Fibroblast of skin of right quadriceps (primary cell): ENCODE measurements at regions not wholly inside any gene's neighbourhood (a gene's known extent, or its start where the extent isn't known, plus 50 kb on each side); places are given as distances from the start of the nearest gene placed in this dataset.

Experiments used
- DNase-seq: peaks from one replicate; pipeline ENCODE4 v3.0.0-alpha.2; 2013

DNA sequence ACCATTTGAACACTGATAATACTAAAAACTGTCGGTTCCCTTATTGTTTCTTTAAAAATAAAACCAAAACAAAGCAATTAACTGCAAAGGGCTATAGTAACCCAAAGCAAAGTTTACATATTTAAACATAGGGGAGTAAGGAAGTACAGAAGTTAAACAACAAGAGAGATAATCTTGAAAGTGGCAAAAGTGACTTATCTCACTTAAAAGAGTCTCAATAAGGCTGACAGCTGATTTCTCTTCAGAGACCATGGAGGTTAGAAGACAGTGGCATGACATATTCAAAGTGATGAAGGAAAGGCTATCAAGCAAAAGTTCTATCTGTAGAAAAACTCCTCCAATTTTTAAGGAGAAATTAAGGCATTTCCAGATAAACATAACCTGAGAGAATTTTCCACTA, 233.5 kb upstream of the HDAC9 start:
- no peak for DNase-seq

DNA sequence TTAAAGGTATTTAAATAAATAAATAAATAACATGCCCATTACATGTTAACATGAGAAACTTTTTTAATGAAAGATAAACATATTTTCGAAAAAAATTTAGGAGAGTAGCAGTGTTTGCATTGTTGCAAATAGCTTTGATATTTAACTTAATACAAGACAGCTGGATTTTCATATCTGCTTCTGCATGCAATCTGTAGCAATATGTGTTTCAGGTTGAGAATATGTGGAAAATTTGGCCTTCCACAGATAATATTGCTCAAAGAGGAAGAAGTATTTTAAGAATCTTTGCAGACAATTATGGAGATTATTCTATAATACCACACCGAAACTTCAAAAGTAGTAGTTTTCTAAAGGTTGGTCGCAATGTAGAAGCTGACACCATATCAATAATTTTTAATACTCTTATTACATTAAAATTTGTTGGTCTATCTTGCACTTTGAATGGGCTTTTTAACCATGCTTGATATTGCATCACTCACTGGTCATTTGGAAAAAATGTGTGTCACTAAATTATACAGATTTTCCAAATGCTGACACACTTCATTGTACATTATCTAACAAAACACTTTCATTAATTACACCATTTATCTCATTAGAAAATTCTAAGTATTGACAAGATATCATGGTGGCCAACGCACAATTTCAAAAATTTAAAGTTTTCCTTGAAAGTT, 229.8 kb upstream of the HDAC9 start:
- no peak for DNase-seq

DNA sequence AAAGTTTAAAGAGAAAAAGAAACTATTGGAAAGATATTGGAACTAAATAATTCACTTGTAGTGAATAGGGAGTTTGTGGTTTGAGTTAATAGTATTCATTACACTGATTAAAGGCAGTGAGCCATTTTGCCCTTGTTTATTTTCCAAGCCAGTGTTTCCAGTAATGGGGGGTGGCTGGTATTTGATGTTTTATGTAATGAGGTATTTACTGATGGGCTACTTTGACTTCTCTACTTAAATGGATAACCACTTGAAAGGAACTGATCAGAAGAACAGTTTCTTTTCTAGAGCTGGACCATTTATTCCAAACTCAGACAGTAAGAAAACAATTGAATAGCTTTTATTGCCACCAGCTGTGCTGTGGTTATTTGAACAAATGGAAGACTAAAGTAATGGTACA, 227.0 kb upstream of the HDAC9 start:
- DNase-seq: no peak

DNA sequence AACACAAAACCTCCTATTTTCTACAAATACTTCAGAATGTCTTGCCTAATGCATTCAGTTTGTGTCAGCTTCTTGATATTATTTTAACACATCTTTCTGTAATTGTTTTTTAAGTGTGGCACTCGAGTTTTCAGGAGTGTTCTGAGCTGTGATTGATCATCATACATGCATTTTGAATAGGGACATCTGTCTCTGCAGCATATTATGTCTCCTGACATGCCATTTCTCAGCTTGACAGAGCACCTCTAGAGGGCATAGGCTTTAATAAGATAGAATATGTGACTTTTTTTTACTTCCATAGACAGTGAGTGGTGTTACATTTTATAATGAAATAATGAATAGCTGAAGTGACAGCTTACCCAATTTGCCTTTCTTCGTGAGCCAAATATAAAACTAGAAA, 219.2 kb upstream of the HDAC9 start:
- no peak for DNase-seq

DNA sequence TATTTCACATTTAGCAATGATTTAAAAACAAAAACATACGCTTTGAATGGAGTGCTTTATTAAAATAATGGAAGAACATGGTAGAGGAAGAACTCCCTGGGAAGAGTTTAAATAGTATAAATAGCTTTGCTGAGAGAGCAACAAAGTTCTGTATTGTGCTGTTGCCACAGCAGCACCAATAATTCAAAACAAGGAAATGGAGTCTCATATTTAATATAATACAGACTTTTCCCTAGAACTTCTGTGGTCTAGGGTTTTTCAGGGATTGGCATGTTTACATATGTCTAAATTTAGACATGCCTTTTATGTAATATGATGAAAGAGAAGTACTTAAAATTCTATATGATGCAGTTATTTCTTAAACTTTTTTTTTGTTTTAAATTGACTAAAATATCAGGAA, 217.2 kb upstream of the HDAC9 start:
- DNase-seq: peak; percentile 29

DNA sequence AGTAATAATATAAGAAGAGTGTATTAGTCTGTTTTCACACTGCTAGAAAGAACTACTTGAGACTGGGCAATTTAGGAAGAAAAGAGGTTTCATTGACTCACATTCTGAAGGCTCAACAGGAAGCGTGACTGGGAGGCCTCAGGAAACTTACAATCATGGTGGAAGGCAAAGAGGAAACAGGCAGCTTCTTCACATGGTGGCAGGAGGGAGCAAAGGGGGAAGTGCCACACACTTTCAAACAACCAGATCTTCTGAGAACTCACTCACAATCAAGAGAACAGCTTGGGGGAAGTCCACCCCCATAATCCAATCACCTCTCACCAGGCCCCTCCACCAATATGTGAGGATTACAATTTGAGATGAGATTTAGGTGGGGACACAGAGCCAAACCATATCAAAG, 212.5 kb upstream of the HDAC9 start:
- no peak for DNase-seq

DNA sequence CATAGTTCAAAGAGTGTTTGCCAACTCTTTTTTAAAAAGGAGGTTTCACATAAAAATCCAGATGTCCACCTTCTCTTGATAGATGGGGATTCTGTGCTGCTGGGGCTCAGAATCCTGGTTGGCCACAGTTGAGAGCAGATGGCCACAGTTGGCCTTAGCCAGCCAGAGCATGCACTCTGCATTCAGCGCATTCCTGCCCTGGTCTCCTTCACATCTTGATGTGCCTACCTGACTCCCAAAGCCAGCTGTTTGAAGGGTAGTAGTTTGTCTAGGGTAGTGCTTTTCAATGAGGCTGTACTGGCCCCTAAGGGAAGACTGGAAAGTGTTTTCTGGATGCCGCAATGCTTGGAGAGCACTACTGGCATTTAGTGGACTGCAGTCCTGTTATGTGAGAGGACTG, 208.1 kb upstream of the HDAC9 start:
- no peak for DNase-seq

DNA sequence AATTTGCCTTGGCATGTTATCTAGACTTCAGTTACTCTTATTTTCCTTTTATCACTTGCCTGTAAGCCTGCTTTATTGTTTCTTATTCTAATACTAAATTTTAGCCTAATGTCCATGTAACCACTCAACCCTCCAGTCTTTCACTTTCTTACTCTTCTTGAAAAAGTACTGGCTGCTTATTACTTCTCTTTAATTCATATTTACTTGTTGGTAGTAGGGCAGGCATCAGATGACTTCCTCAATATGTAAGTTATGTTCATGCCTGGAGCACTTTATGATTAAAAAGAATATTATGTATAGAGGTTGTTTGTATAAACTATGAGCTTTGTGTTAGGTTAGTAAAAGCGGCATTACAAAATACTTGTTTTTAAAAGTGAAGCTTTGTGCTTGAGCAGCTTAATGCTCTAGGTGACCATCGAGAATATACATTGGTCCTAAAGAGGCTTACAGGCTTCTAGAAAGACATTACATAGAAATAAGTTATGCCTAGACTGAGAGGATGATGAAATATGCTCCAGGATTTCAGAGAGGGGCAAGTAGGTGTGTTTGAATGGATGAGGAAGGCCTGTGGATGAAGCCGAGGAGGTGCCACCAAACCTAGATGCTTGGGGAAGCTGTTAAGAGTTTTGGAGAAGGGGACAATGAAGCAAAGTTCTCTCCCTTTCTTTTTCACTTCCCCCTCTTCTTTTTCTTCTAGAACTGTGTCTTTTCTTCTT, 207.1 kb upstream of the HDAC9 start:
- DNase-seq: no peak

DNA sequence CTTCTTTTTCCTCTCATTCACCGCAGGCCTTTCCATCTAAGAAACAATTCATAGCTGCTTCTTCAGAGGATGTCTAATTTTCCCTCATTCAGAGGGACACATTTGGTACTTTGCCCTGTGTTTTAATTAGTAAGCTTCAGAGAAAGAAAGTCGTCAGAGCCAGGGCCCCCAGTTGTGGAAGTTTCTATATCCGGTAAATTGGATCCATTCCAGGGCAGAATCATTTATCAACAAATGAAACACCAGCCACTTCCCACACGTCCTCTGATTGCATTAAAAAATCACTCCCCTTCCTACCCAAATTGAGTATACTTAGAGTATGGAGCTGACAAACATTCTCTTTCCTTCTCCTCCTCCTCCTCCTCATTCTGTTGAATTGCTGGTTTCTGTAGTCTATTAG, 205.8 kb upstream of the HDAC9 start:
- DNase-seq: no peak

DNA sequence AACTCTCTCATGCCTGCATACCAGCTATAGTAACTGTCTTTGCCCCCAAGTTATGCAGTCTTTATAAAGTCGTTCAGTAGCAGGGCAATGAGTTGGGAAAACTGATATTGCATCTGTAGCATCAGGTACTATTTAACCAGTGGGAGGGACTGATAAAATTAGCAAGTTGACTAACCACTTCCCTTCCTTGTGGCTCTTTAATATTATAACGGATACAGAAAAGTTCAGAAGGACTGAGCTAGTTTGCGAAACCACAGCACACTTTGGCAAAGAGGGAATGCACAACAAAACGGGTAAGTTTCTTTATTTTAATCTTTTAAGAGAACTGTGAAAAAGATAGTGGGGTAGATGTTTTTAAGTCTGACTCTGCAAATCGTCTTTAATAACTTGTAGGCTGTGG, 205.3 kb upstream of the HDAC9 start:
- DNase-seq: no peak

DNA sequence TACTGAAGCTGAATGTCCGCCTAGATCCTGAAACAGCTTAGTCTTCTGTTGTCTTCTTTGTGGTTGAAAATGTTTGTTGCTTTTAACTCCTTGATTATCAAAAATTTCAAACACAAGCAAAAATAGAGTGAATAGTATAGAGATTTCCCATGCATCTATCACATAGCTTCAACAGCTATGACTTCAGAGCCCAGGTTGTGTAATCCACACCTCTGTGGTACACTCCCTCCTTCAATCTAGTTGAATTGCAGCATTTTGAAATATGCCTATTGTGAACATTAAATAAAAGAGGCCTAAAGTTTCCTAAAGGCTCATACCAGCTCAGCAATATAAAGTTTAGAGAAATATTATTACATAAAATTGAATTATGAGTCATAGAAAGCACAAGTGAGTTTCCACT, 204.7 kb upstream of the HDAC9 start:
- DNase-seq: no peak

DNA sequence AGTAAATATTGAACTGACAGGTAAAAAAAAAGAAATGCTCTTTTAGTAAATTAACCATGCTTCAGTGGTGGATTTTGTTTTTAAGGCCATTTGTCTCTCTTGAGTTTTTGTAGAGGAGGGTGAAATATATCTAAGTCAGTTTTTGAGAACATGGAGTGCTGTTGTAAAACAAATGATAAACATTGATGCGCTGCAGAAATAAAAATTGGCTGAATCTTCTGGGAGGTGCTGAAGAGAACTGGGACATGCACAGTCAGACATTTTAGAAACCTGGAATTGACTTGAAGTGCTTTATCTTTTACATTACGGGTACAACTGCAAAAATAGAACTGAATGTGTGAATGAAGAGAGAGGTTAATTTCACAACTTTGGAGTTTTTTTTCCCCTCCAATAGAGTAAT, 203.0 kb upstream of the HDAC9 start:
- DNase-seq: no peak

DNA sequence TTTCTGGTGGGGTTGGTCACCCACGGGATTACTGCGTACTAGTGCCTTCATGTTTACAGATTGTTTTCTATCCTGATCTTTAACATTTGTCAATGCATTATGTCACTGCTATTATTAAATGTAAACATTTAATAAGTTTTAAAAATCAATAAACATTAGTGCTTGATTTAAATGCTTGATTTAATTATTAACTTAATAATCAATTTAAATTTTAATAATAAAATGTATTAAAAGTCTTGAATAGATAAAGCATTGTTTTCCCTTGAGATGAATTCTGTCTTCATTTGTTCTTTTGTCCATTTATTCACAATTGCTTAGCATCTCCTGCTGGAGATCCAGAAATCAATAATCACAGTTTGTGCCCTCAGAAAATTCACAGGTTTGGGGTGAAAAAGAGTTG, 201.8 kb upstream of the HDAC9 start:
- no peak for DNase-seq

DNA sequence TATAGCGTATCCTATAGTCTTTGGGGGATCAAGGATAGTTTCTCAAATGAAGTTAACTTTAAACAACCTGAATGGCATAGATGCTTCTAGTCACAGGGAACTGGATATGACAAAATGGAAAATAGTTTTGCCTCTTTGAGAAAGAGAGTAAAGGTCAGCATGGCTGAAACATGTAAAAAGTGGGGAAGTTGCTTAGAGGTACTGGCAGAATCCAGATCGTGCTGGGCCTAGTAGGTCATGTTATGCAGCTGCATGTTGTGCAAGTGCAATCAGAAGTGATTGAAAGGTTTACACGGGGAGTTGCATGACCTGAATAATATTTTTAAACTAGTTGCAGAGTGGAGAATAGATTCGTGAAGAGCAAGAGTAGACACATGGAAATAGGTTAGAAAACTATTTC, 201.1 kb upstream of the HDAC9 start:
- no peak for DNase-seq

DNA sequence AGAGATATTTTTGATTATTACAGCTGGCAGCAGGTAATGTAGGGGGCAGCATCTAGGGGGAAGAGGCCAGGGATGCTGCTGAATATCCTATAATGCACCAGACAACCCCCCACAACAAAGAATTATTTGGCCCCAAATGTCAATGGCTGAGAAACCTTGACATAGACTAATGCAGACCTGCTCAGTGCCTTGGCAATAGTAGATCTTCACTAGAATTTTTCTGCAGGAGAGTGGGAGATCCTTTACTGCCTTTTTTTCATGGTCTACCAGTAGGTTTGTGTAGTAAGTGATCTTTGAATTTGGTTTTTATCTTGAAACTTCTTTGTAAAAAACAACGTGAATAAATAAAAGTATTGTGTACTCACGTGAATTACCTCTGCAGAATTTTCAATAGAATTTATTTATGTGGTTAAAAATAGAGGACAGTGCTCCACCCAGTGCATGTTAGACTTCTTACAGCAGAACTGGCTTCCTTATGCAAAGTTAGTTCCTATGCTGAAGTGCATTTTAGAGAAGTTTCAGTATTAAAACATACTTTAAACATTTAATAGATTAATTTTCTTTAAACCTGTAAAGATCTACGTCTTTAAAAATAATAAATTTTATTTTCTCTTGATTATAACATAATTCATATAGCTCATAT, 199.6 kb upstream of the HDAC9 start:
- DNase-seq: no peak

DNA sequence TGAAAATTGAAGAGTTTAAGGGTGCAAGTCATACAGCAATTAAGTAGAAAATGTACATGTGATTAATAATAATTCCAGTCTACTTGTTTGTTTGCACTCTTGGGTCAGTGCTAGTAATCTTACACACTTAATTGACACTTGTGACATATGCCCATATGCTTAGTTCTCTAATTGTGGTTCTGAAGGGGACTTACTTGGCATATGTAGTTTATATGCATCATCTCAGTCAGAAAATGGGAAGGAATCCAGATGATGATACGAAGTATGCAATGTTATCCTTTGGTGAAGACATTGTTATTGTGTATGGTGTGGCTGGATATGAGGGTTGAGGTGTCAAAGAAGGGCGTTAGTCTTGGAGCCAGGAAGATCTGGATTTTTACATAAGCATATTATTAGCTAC, 193.5 kb upstream of the HDAC9 start:
- DNase-seq: no peak

DNA sequence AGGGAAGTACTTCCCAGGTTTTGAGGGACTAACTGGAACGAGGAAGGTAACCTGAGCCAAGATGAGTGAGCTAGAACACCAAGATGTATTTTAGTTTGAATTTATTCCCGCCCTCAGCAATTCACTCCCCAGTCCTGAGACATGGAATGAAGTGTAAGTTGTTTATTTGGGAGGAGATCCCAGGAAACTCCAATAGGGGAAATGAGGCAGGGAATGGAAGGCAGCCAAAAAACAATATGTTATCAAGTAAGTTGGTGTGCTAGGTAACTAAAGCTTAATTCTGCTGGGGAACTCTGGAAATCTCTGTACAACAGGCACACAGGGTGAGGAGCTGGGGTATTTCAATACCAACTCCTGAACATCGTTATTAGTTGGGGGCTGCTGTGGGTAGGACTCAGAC, 189.7 kb upstream of the HDAC9 start:
- DNase-seq: no peak

DNA sequence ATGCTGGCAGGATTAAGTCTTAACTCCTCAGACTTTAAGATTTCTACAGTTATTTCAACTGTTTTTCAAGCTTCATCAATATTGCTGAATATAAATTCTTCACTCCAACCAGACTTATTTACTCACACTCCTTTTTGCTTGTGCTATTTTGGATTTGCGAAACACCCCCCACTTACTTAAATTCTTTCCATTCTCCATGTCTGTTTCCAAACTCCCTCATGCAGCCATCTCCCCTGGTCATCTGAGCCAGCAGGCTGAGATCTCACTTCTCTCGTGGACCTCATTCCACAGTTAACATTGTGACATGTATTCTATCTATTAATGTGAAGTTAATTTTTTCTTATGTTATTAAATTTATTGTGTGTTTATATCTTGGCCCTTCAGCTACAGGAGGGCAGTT, 188.9 kb upstream of the HDAC9 start:
- DNase-seq: no peak

DNA sequence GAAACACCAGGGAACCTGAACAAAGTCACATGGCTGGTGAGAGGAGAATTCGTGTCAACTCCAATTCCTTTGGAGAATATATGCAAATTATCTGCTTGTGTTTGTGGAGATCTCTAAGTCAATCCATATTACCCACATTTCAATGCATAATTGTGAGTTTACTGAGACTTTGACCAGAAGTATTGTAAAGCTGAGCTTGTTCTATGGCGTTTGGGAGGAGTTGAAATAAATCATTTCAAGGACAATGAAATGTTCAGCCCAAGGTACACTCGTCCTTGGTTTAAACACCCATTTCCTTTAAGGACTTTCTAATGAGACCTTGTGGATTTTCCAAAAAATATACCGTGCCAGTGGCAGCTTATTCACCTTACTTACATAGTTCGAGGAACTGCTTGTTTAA, 186.6 kb upstream of the HDAC9 start:
- no peak for DNase-seq

DNA sequence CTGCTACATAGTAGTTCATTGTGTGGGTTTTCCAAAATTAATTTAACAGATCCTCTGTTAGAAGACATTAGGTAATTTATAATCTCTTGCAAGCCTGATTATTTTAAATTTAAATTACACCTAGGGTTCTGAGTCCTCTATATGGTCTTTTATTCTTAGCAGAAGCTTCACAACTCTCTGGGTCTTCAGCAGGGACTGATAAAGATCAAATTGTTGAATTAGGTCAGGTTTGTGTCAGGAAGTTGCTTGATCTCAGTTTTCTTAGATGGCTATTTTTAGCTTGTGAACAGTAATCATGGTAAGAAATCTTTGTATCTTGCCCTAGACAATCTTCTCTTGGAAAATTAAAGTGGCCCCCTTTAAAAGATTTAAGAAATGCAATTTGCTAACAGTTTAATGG, 183.1 kb upstream of the HDAC9 start:
- no peak for DNase-seq

DNA sequence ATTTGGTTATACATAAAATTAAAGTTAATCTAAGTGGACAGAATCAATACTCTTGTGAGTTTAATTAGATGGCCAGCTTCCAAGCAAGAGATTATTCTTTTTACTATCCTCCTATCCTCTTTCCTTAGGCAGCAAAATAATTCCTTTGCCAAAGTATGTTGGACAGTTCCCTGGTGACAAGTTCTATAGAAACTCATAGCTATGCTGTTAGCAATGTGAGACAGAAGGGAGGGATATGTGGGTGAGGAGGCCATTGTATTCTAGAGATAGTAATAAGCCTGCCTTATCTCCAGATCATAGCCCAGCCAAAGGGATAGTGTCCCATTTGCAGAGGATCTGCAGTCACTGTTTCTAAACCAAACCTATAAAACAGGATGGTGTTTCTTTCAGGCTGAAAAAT, 181.6 kb upstream of the HDAC9 start:
- DNase-seq: no peak

DNA sequence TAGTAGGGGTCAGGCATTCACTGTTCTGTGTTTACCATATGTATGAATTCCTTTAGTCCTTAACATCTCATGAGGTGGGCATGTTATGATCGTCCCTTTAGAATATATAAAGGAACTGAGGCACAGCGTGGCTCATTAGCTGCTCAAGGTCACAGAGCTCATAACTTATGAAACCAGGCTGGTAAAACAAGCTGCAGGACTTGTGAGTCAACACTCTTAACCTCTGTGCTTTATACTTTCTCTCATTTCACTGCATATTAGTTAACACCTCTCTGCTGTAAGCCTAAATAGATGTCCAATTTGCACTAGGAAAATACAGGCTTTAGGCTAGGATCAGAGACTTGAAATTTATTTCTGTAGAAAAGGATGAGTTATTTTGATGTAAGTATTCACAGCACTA, 180.3 kb upstream of the HDAC9 start:
- DNase-seq: no peak

DNA sequence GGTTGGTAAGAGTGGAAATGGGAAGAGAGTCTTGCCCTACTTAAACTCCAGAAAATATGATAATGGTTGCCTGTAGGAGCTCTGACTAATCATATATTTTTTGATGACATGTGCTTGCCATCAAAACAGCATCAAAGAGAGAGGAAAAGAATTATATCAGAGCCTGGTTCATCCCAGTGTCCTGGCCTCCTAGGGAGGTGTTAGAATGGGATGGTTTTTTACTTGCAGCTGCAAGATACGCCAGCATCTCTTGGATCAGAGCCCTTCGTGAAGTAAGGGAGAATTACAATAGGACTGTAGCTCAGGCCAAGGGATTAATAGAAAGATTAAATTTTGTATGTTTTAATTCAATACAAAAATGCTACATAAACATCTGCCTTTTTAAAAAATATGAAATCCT, 177.6 kb upstream of the HDAC9 start:
- no peak for DNase-seq

DNA sequence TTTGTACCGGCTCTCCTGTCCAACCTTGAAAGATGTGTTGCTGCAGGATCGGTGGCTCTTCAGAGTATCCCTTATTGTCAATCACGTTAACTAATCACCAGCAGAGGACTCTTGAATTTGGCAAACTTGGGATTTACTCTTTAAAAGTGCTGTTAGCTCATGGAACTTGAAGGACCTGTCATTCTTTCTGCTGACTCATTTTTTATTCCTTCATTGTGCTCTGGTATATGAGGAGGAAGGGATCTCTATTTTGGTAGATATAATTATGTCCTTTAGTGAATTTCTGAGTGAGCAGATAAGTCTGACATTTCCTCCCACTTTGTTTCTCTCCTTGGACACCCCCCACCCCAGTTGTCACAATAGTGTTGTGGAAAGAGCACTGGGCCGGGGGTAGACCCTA, 175.1 kb upstream of the HDAC9 start:
- no peak for DNase-seq
